Astrocyte (in vitro differentiated cells and primary cell): ENCODE measurements at regions not wholly inside any gene's neighbourhood (a gene's known extent, or its start where the extent isn't known, plus 50 kb on each side); places are given as distances from the start of the nearest gene placed in this dataset.

Experiments used
- DNase-seq: peaks from one replicate; pipeline ENCODE4 v3.0.0-alpha.2; 2010; ENCODE audit warnings: low read depth
- FAIRE-seq: peaks from 2 replicates; lab custom pipeline; 2011; peaks lifted over from hg19 to GRCh38; lab: Jason Lieb, UNC
- H2AFZ ChIP-seq: 2 replicates; pipeline ENCODE4 v1.6.0; 2012; ENCODE audit warnings: low read depth, low read length, inconsistent platforms
- H3K27ac ChIP-seq: 2 replicates; pipeline ENCODE4 v1.5.1; 2011; ENCODE audit warnings: low read depth, low read length, inconsistent platforms
- H3K27me3 ChIP-seq: 2 replicates; pipeline ENCODE4 v1.6.0; 2011; ENCODE audit warnings: low read length, inconsistent platforms; ENCODE audit not compliant: insufficient read depth
- H3K36me3 ChIP-seq: 2 replicates; pipeline ENCODE4 v1.5.1; 2011; ENCODE audit warnings: low read length, inconsistent platforms; ENCODE audit not compliant: insufficient read depth
- H3K4me1 ChIP-seq: 2 replicates; pipeline ENCODE4 v1.5.1; 2011; ENCODE audit warnings: low read length, inconsistent platforms; ENCODE audit not compliant: insufficient read depth
- H3K4me2 ChIP-seq: 2 replicates; pipeline ENCODE4 v1.6.0; 2012; ENCODE audit warnings: low read length, inconsistent platforms
- H3K4me3 ChIP-seq: 2 replicates; pipeline ENCODE4 v1.5.1; 2011; ENCODE audit warnings: low read depth, mild to moderate bottlenecking, low read length, inconsistent platforms; ENCODE audit not compliant: insufficient read depth
- H3K79me2 ChIP-seq: 2 replicates; pipeline ENCODE4 v1.6.0; 2012; ENCODE audit warnings: mild to moderate bottlenecking, low read length, inconsistent platforms; ENCODE audit not compliant: insufficient read depth
- H3K9ac ChIP-seq: 2 replicates; pipeline ENCODE4 v1.6.0; 2012; ENCODE audit warnings: mild to moderate bottlenecking, low read length, inconsistent platforms
- H3K9me3 ChIP-seq: 2 replicates; pipeline ENCODE4 v1.5.1; 2012; ENCODE audit warnings: low read depth, mild to moderate bottlenecking, low read length, inconsistent platforms; ENCODE audit not compliant: insufficient read depth
- H4K20me1 ChIP-seq: 2 replicates; pipeline ENCODE4 v1.6.0; 2012; ENCODE audit warnings: low read length, inconsistent platforms; ENCODE audit not compliant: insufficient read depth
- H3K27ac Mint-ChIP-seq: one replicate; pipeline ENCODE4 v1.8.0; 2021; ENCODE audit warnings: mild to moderate bottlenecking, mixed read lengths; ENCODE audit not compliant: unreplicated experiment
- H3K27me3 Mint-ChIP-seq: one replicate; pipeline ENCODE4 v1.8.0; 2021; ENCODE audit warnings: low read depth, mixed read lengths; ENCODE audit not compliant: unreplicated experiment
- H3K36me3 Mint-ChIP-seq: one replicate; pipeline ENCODE4 v1.8.0; 2021; ENCODE audit warnings: low read depth, mixed read lengths; ENCODE audit not compliant: unreplicated experiment
- H3K4me1 Mint-ChIP-seq: one replicate; pipeline ENCODE4 v1.8.0; 2021; ENCODE audit warnings: low read depth, mixed read lengths; ENCODE audit not compliant: unreplicated experiment
- H3K4me3 Mint-ChIP-seq: one replicate; pipeline ENCODE4 v1.8.0; 2021; ENCODE audit warnings: mild to moderate bottlenecking, moderate library complexity, mixed read lengths; ENCODE audit not compliant: unreplicated experiment
- H3K9me3 Mint-ChIP-seq: one replicate; pipeline ENCODE4 v1.8.0; 2021; ENCODE audit warnings: mild to moderate bottlenecking, mixed read lengths; ENCODE audit not compliant: unreplicated experiment
- CTCF ChIP-seq: IDR thresholded peaks from 2 replicates; pipeline ENCODE4 v1.5.1; 2011; ENCODE audit warnings: low read depth, mild to moderate bottlenecking, inconsistent platforms, low read length, moderate library complexity; ENCODE audit not compliant: insufficient read depth
- EZH2 ChIP-seq: IDR thresholded peaks from 2 replicates; pipeline ENCODE4 v1.6.1; 2012; ENCODE audit warnings: mild to moderate bottlenecking, low read length, inconsistent platforms; ENCODE audit not compliant: insufficient read depth

GRCh38 chr1:38560457-38560856 lies 299.1 kb downstream of the RRAGC start:
- Histone ChIP-seq H3K4me3 (no peak overlapping the region), H3K4me1 (no peaks in the 10 kb centered on the region), H4K20me1 (no peaks in the 10 kb centered on the region), H3K36me3 (no peaks in the 10 kb centered on the region), H3K79me2 (no peaks in the 10 kb centered on the region), H3K27me3 (peaks cover 22% of the 10 kb centered on the region), H3K27ac (no peak overlapping the region), H3K9ac (no peak overlapping the region), H3K4me2 (no peak overlapping the region), H2AFZ (no peak overlapping the region), H3K9me3 (no peaks in the 10 kb centered on the region)
- Mint-ChIP-seq H3K36me3 (no peaks in the 10 kb centered on the region), H3K9me3 (no peaks in the 10 kb centered on the region), H3K4me1 (no peaks in the 10 kb centered on the region), H3K27me3 (peaks cover 79% of the 10 kb centered on the region), H3K27ac (no peak overlapping the region), H3K4me3 (no peak overlapping the region)
- FAIRE-seq (no peak), DNase-seq (no peak)
- TF ChIP-seq CTCF, result no peak
- TF ChIP-seq EZH2, result no peak

- Histone ChIP-seq H4K20me1 (no peaks in the 10 kb centered on the region), H3K36me3 (no peaks in the 10 kb centered on the region), H3K9me3 (no peaks in the 10 kb centered on the region), H3K27me3 (peaks cover 21% of the 10 kb centered on the region), H2AFZ (peak overlapping the region; percentile 34), H3K9ac (no peak overlapping the region), H3K4me2 (peak overlapping the region; percentile 54), H3K27ac (no peak overlapping the region), H3K79me2 (no peaks in the 10 kb centered on the region), H3K4me1 (no peaks in the 10 kb centered on the region), H3K4me3 (no peak overlapping the region)
- Mint-ChIP-seq H3K27me3 (peaks cover 73% of the 10 kb centered on the region), H3K4me3 (no peak overlapping the region), H3K27ac (no peak overlapping the region), H3K9me3 (no peaks in the 10 kb centered on the region), H3K36me3 (no peaks in the 10 kb centered on the region), H3K4me1 (no peaks in the 10 kb centered on the region)
- FAIRE-seq, result no peak
- no peak for TF ChIP-seq EZH2
- no peak for TF ChIP-seq CTCF
- no peak for DNase-seq
Measured at GRCh38 chr1:38559446-38560165, 300.0 kb downstream of the RRAGC start.
